ENCODE measurements at regions not wholly inside any gene's neighbourhood (a gene's known extent, or its start where the extent isn't known, plus 50 kb on each side); places are given as distances from the start of the nearest gene placed in this dataset.
"Not testable (repeated sequence)": the region's sequence is repeated elsewhere in the genome, so short reads cannot be mapped to it uniquely, and the experiment has no call there.

DNA sequence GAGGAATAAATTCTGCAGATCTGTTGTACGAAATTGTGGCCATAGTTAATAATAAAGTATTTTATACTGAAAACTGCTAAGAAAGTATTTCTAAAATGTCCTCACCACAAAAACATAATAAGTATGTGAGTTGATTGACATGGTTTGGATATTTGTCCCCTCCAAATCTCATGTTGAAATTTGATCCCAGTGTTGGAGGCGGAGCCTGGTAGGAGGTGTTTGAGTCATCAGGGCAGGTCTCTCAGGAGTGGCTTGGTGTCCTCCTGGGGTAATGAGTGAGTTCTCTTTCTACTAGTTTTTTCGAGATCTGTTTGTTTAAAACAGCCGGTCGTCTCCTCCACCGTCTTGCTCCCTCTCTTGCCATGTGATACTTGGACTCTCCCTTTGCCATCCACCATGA is 424.1 kb upstream of the KCNMB2 start:
- H3K27ac ChIP-seq (replicated peaks) = no peak overlapping the region
- H3K4me1 ChIP-seq = no peaks in the 10 kb centered on the region
- TF ChIP-seq, protein P1, sequence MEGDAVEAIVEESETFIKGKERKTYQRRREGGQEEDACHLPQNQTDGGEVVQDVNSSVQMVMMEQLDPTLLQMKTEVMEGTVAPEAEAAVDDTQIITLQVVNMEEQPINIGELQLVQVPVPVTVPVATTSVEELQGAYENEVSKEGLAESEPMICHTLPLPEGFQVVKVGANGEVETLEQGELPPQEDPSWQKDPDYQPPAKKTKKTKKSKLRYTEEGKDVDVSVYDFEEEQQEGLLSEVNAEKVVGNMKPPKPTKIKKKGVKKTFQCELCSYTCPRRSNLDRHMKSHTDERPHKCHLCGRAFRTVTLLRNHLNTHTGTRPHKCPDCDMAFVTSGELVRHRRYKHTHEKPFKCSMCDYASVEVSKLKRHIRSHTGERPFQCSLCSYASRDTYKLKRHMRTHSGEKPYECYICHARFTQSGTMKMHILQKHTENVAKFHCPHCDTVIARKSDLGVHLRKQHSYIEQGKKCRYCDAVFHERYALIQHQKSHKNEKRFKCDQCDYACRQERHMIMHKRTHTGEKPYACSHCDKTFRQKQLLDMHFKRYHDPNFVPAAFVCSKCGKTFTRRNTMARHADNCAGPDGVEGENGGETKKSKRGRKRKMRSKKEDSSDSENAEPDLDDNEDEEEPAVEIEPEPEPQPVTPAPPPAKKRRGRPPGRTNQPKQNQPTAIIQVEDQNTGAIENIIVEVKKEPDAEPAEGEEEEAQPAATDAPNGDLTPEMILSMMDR (IDR thresholded peaks at IDR 0.05; ENCODE audit: borderline replicate concordance) = no peak
- H3K4me3 ChIP-seq = no peak overlapping the region
- H3K36me3 ChIP-seq = no peaks in the 10 kb centered on the region
- H3K27me3 ChIP-seq (ENCODE audit: low read depth) = no peaks in the 10 kb centered on the region
- intact Hi-C loops (cut with micrococcal nuclease) = no loop called here
- H3K9me3 ChIP-seq (replicated peaks) = no peaks in the 10 kb centered on the region
- no peak for DNase-seq

DNA sequence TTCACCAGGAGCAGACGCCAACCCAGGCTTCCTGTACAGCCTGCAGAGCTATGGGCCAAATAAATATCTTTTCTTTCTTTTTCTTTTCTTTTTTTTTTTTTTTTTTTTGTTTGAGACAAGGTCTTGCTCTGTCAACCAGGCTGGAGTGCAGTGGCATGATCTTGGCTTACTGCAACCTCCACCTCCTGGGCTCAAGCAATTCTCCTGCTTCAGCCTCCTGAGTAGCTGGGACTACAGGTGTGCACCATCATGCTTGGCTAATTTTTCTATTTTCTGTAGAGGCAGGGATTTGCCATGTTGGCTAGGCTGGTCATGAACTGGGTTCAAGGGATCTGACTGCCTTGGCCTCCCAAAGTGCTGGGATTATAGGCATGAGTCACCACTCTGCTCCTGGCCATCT is 423.7 kb upstream of the KCNMB2 start:
- H3K4me3 ChIP-seq; H3K9me3 ChIP-seq (replicated peaks); H3K27ac ChIP-seq (replicated peaks); H3K4me1 ChIP-seq; H3K36me3 ChIP-seq; intact Hi-C loops (cut with micrococcal nuclease); H3K27me3 ChIP-seq (ENCODE audit: low read depth); DNase-seq: not testable (repeated sequence)

DNA sequence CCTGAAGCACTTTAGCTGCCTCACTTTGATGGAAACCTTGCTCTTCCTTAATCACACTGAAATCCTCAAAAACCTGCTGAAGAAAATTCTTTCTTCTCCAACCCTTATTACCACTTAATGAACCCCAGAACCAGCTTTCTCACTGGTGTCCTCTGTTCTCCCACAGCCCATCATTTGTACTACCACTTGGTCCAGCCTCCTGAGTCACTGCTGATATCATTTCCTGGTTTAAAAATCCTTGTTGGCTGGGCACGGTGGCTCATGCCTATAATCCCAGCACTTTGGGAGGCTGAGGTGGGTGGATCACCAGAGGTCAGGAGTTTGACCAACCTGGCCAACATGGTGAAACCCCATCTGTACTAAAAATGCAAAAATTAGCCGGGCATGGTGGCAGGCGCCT is 418.6 kb upstream of the KCNMB2 start:
- H3K27ac ChIP-seq (replicated peaks) = no peak overlapping the region
- H3K27me3 ChIP-seq (ENCODE audit: low read depth) = no peaks in the 10 kb centered on the region
- intact Hi-C loops (cut with micrococcal nuclease) = no loop called here
- TF ChIP-seq, protein P1 (IDR thresholded peaks at IDR 0.05; ENCODE audit: borderline replicate concordance) = no peak
- no peaks in the 10 kb centered on the region for H3K4me1 ChIP-seq
- no peak overlapping the region for H3K4me3 ChIP-seq
- H3K36me3 ChIP-seq = no peaks in the 10 kb centered on the region
- no peak for DNase-seq
- peaks cover 8% of the 10 kb centered on the region for H3K9me3 ChIP-seq (replicated peaks)

DNA sequence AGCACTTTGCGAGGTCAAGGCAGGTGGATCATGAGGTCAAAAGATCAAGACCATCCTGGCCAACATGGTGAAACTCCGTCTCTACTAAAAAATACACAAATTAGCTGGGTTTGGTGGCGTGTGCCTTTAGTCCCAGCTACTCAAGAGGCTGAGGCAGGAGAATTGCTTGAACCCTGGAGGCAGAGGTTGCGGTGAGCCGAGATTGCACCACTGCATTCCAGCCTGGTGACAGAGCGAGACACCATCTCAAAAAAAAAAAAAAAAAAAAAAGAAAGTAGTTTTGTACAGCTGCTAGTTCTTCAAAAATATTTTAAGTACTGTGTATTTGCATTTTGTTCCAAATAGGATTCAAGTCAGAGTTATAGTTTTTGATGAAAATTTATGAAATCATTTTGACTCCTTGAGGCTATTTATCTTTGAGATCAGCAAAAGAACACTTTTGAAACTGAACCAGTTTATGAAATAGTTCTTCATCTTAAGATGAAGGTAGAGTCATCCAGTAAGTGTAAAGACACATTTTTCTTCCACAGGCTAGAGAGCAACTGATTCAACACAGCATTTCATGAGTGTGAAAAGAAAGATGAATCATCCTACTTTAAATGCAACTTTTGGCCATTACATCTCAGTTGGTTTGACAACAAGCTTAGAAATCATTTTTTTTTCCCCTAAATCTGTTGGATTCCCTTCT is 416.5 kb upstream of the KCNMB2 start:
- DNase-seq; H3K27ac ChIP-seq (replicated peaks); H3K27me3 ChIP-seq (ENCODE audit: low read depth); H3K4me1 ChIP-seq; H3K36me3 ChIP-seq; intact Hi-C loops (cut with micrococcal nuclease); H3K9me3 ChIP-seq (replicated peaks); H3K4me3 ChIP-seq: not testable (repeated sequence)

DNA sequence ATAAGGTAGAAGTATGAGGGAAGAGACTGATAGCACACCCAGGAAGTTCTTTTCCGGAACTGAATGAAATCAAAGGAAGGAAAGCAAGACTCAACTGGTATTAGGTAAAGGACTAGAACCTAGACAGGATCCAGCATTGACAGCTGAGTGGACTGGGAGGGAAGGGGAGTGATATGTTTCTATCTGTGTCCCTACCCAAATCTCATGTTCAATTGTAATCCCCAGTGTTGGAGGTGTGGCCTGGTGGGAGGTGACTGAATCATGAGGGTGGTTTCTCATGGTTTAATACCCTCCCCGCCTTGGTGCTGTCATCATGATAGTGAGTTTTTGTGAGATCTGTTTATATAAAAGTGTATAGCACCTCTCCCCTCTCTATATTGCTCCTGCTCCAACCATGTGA is 415.9 kb upstream of the KCNMB2 start:
- Histone ChIP-seq H3K9me3 (replicated peaks) (peaks cover 8% of the 10 kb centered on the region), H3K27me3 (ENCODE audit: low read depth) (no peaks in the 10 kb centered on the region), H3K36me3 (no peaks in the 10 kb centered on the region), H3K27ac (replicated peaks) (no peak overlapping the region), H3K4me3 (no peak overlapping the region), H3K4me1 (no peaks in the 10 kb centered on the region)
- TF ChIP-seq, protein P1 (IDR thresholded peaks at IDR 0.05; ENCODE audit: borderline replicate concordance) = no peak
- intact Hi-C loops (cut with micrococcal nuclease) = no loop called here
- no peak for DNase-seq

DNA sequence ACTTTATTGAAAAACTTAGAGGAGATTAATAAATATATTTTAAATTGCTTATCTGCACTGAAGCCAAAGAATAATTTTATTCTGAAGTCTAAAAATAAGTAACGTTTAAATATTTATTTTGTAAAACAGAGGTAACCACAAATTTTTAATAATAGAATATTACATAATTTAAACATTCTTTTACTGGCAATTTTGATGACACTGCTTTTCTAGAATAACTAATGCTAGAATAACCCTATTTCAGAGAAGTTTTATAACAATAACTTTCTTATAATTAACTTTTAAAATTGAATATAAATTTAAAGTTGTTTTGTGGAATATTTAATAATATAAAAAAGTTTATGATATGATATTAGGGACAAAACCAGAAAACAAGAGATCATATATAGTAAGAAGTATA is 409.6 kb upstream of the KCNMB2 start:
- Histone ChIP-seq H3K27me3 (ENCODE audit: low read depth) (no peaks in the 10 kb centered on the region), H3K4me3 (no peak overlapping the region), H3K4me1 (no peaks in the 10 kb centered on the region), H3K36me3 (no peaks in the 10 kb centered on the region), H3K27ac (replicated peaks) (no peak overlapping the region), H3K9me3 (replicated peaks) (peaks cover 9% of the 10 kb centered on the region)
- no peak for DNase-seq
- TF ChIP-seq, protein P1 (IDR thresholded peaks at IDR 0.05; ENCODE audit: borderline replicate concordance) = no peak
- intact Hi-C loops (cut with micrococcal nuclease) = no loop called here

Data from left ventricle myocardium inferior (tissue), 1 donor.